Stimulated activated naive B cell treated with anti-CD40 and anti-IgM and Interleukin-4, amounts not matched to agents 10 μg/mL and 1 μg/mL and 100 μg/mL, for 72 hours (primary cell): ENCODE measurements at regions not wholly inside any gene's neighbourhood (a gene's known extent, or its start where the extent isn't known, plus 50 kb on each side); places are given as distances from the start of the nearest gene placed in this dataset.

Experiments
- ATAC-seq, 2 donors: fragments of 150-1000 bp; cut with Tn5 transposase; replicated peaks; 2 replicates each; pipeline ENCODE4 v1.10.0; 2021; ENCODE audit warnings: moderate library complexity in 1 of 2
- DNase-seq: peaks from one replicate; pipeline ENCODE4 v3.0.0; 2021
- H3K27ac Mint-ChIP-seq: one replicate; pipeline ENCODE4 v1.8.0; 2022; ENCODE audit warnings: mild to moderate bottlenecking, mixed read lengths
- H3K27me3 Mint-ChIP-seq, 2 donors: one replicate each; pipeline ENCODE4 v1.8.0; 2022; ENCODE audit warnings: mixed read lengths in 2 of 2
- H3K36me3 Mint-ChIP-seq, 2 donors: one replicate each; pipeline ENCODE4 v1.8.0; 2022; ENCODE audit warnings: mixed read lengths in 2 of 2, mild to moderate bottlenecking in 1 of 2
- H3K4me1 Mint-ChIP-seq, 2 donors: one replicate each; pipeline ENCODE4 v1.8.0; 2022; ENCODE audit warnings: mixed read lengths in 2 of 2, mild to moderate bottlenecking in 1 of 2
- H3K4me3 Mint-ChIP-seq, 2 donors: one replicate each; pipeline ENCODE4 v1.8.0; 2022; ENCODE audit warnings: mild to moderate bottlenecking in 2 of 2, mixed read lengths in 2 of 2, moderate library complexity in 1 of 2
- H3K9me3 Mint-ChIP-seq, 2 donors: one replicate each; pipeline ENCODE4 v1.8.0; 2022; ENCODE audit warnings: mixed read lengths in 2 of 2, mild to moderate bottlenecking in 1 of 2

DNA sequence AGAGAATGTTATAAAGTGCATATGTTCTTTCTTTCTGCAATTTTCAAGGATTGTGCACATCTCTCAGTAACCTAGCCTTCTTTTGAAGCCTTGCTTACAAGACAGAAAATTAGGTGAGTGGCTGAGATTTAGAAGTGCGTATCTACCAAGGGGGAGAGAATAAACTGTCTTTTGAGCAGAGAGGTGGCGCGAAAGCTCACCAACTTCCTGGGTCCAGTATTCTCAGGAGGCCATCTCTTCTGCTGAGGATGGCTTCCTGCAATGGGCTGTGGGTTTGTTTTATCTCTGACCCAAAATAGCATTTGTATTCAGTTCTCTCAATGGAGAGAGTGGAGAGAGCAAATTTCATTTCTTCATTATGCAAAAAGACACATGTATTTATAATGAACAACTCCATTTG, 75.4 kb upstream of the RPS23 start:
- DNase-seq (no peak), ATAC-seq (no peak)
- Mint-ChIP-seq H3K4me3 (no peak overlapping the region), H3K36me3 (no peaks in the 10 kb centered on the region), H3K27ac (no peak overlapping the region), H3K4me1 (peaks cover 5 to 8% of the 10 kb centered on the region in 2 donors), H3K27me3 (peaks cover 4 to 8% of the 10 kb centered on the region in 2 donors), H3K9me3 (no peaks in the 10 kb centered on the region)

DNA sequence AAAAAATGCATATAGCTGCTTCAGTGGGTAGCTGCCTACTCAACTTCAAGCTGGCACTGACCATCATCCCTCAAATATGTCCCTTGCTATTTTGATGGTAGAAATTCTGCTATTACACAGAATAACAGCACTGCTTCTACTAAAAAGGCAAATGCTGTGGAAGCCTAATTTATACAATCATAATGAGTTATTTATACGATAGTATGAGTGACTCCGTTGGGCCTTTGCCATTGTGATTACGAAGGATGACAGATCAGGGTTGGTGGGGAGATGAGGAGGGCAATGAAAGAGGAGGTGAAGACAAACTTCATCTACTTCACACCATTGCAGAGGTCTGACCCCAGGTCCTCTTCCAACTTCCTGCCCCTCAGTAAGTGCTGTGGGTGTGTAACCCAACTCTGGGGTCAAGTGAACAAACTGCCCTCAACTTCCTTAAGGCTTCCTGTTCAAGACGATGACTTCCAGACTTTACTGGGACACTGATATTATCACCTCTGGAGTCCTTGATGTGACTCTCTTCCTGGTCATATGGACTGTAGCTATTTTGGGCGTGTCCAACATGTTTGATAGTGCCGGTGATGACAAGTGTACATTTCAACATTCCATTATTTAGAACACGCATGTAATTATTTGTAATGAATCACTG, 74.1 kb upstream of the RPS23 start:
- H3K36me3 Mint-ChIP-seq, result no peaks in the 10 kb centered on the region
- DNase-seq (no peak), ATAC-seq (no peak)
- H3K4me3 Mint-ChIP-seq, result no peak overlapping the region
- H3K4me1 Mint-ChIP-seq, result peaks cover 4 to 5% of the 10 kb centered on the region in 2 donors
- peaks cover 0 to 8% of the 10 kb centered on the region in 2 donors for H3K27me3 Mint-ChIP-seq
- H3K9me3 Mint-ChIP-seq, result no peaks in the 10 kb centered on the region
- no peak overlapping the region for H3K27ac Mint-ChIP-seq

DNA sequence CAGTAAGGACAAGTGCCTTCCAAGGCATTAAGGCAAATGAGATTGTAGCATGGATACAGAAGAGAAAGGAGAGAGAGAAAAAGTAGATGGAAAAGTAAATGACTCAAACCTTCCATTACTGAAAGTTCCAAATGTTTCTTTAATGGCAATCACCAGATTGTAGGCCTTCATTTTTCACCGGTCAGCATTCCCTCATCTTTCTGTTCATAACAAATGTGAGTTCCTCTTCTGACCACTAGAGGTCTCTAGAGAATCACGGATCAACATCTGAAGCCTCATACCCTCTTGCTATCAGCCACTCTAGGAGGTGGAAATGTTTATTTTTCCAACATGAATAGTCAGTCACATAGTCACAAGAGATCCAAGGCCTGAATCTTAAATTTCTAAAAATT, 73.6 kb upstream of the RPS23 start:
- H3K4me3 Mint-ChIP-seq, result no peak overlapping the region
- no peaks in the 10 kb centered on the region for H3K9me3 Mint-ChIP-seq
- ATAC-seq (peak; percentile 69 to 72), DNase-seq (no peak)
- no peaks in the 10 kb centered on the region for H3K36me3 Mint-ChIP-seq
- H3K27me3 Mint-ChIP-seq, result peaks cover 0 to 8% of the 10 kb centered on the region in 2 donors
- no peak overlapping the region for H3K27ac Mint-ChIP-seq
- peaks cover 0 to under 1% of the 10 kb centered on the region in 2 donors for H3K4me1 Mint-ChIP-seq

DNA sequence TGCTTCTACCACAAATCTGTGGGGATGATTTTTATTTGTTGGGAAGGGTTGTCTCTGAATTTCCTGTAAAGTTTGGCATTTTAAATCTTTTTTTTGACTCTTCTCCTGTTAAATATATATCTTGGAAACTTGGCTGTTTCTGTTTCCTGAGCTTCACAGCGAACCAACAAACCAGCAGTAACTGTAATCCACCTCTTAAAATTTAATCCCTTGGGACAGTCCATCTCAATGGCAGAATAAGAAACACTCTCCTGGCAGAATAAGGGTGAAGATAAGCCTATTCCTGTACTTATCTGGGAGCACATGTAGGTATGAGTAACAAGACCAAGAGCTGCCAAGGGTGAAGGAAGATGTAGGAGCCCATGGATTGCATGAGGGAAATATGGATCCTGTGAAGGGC, 73.1 kb upstream of the RPS23 start:
- no peaks in the 10 kb centered on the region for H3K9me3 Mint-ChIP-seq
- H3K4me1 Mint-ChIP-seq, result no peaks in the 10 kb centered on the region
- ATAC-seq, result no peak
- no peaks in the 10 kb centered on the region for H3K36me3 Mint-ChIP-seq
- H3K4me3 Mint-ChIP-seq, result no peak overlapping the region
- DNase-seq, result no peak
- no peak overlapping the region for H3K27ac Mint-ChIP-seq
- peaks cover 0 to 8% of the 10 kb centered on the region in 2 donors for H3K27me3 Mint-ChIP-seq

DNA sequence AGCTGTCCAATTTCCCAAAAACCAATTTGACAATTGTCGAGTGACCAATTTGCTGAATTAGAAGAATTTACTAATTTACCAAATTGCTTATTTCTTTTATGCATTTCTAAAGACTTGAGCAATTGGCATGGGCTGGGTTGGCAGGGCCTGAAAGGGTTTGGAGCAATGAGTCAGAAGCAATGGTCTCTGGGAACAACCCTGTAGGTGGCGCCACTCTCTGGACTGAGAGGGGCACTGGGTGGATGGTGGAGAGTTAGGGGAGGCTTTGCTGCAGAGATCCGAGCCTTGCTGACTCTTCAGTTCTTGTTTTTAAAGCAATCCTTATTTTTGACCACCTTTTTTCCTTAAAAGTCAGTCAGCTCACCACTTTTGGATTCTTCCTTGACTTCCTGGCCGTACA, 71.5 kb upstream of the RPS23 start:
- Mint-ChIP-seq H3K27me3 (peaks cover 0 to 8% of the 10 kb centered on the region in 2 donors), H3K4me3 (no peak overlapping the region), H3K36me3 (no peaks in the 10 kb centered on the region), H3K9me3 (no peaks in the 10 kb centered on the region), H3K27ac (no peak overlapping the region), H3K4me1 (no peaks in the 10 kb centered on the region)
- ATAC-seq (peak in 1 of 2 donors; percentile 50), DNase-seq (no peak)

DNA sequence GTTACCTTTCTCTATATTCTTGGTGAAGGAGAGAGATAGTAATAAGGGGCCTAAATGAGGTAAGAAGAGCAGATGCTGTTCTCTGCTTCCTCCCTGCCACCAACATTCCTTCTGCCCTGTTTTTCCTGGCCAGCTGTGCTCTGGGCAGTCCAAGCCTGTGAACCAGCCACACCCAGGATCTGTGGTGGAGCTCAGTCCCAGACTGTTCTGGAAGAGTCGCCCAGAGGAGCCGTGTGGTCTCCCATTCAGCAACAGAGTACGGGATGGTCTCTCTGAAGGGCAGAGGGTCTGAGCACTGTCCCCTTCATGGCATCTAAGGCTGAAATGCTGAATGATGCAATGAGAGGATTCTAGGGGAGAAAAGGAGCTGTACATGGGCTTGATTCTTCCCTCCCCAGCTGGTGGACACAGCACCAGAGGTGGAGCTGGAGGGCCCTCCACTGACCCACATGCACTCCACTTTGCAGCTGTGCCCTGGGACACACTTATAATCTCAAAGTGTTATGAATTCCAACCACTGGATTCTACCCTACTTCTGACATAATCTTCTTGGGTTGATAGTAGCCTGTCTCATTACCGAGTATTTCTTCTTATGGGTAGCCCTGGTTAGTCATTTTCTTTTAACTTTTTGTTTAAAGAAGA, 70.8 kb upstream of the RPS23 start:
- Mint-ChIP-seq H3K4me3 (no peak overlapping the region), H3K27me3 (peaks cover 0 to 8% of the 10 kb centered on the region in 2 donors), H3K9me3 (no peaks in the 10 kb centered on the region), H3K27ac (no peak overlapping the region), H3K4me1 (no peaks in the 10 kb centered on the region), H3K36me3 (no peaks in the 10 kb centered on the region)
- DNase-seq (no peak), ATAC-seq (no peak)

DNA sequence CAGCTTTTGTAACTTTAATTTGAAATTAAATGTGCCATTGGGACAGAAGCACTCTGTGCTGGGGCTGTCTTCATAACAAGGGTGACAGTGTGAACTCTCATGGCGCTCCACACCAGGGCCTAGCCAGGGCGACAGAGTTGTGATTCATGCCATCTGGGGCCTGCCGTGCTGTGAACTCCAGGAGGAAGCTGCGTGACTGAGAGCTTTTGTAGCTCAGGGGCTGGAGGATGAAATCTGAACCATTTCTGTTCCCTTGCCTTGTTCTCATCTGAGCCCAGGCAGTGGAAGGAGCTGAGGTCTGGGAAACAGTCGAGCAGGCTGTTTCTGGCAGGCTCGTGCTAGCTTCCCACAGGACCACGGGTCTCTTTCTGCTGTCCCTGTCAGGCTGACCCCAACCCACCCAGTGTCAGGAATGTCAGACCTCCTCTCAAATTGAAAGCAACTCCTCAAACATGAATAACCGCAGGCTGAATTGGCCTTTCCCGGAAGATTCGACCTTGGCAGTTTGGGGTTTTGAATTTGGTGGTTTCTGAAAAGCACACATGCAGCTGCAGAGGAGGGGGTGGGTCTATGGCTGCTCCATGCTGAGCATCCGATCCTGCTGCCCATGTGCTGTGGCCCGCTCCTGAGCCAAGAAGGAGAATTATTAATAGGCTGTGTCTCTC, 69.2 kb upstream of the RPS23 start:
- DNase-seq (no peak), ATAC-seq (no peak)
- peaks cover 0 to 1% of the 10 kb centered on the region in 2 donors for H3K27me3 Mint-ChIP-seq
- no peaks in the 10 kb centered on the region for H3K36me3 Mint-ChIP-seq
- no peak overlapping the region for H3K27ac Mint-ChIP-seq
- no peaks in the 10 kb centered on the region for H3K4me1 Mint-ChIP-seq
- no peaks in the 10 kb centered on the region for H3K9me3 Mint-ChIP-seq
- no peak overlapping the region for H3K4me3 Mint-ChIP-seq

DNA sequence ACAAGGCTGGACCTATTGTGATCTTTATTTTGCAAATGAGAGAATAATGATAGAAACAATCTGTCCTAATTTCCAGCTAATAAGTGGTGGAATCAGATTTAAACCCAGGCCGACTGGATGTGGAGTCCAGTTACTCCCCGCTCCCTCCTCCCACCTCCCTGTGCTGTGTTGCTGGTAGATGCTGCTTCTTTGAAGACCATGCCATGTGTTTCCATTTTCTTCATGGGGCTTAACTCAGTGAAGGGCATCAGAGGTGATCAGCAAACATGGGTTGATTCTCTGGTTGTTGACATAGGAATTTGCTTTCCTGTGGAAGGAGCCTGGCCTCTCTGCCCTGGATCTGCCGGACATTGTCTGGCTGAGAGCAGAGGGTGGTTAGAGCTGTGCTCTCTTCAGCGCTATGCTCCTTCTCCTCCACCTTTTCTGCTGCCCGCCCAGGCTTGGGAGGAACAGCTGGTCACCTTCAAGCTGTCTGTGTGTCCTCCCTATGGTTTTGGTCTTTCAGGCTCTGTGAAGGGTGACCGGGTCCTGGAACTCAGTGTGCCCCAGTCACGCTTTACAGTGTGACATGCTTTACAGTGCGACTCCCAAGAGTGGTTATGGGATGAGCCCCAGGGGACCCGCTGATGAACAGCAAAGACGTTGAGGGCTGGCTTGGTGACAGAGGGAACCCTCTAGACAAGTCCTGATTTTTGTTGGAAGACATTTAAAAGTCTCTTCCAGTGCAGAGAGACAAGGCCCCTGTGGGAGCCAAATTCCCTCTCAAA, 68.4 kb upstream of the RPS23 start:
- no peaks in the 10 kb centered on the region for H3K27me3 Mint-ChIP-seq
- ATAC-seq (no peak), DNase-seq (no peak)

DNA sequence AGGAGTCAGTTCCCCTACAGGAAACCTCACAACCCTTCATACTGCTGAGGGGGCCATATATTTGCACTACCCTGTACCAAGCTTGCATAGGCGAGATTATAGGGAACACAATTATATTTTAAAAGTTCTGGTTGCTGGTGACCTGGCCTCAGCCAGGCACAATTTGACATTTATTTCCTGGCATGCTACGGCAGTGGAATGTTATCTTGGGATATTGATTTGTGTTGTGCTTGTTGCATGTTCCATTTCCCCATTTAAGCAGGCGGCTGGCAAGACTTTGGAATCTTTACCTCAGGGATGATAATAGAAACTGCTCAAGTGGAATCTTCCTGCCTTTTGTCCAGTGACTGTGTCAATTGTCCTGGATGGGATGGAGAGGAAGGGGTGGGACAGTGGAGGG, 67.0 kb upstream of the RPS23 start:
- Mint-ChIP-seq H3K4me1 (no peaks in the 10 kb centered on the region), H3K27ac (no peak overlapping the region), H3K9me3 (no peaks in the 10 kb centered on the region), H3K36me3 (no peaks in the 10 kb centered on the region), H3K27me3 (no peaks in the 10 kb centered on the region), H3K4me3 (no peak overlapping the region)
- DNase-seq, result no peak
- ATAC-seq, result no peak

More for the DNA sequence above, 68.4 kb upstream of the RPS23 start:
- no peaks in the 10 kb centered on the region for H3K9me3 Mint-ChIP-seq
- H3K27ac Mint-ChIP-seq, result no peak overlapping the region
- H3K4me3 Mint-ChIP-seq, result no peak overlapping the region
- no peaks in the 10 kb centered on the region for H3K4me1 Mint-ChIP-seq
- no peaks in the 10 kb centered on the region for H3K36me3 Mint-ChIP-seq

DNA sequence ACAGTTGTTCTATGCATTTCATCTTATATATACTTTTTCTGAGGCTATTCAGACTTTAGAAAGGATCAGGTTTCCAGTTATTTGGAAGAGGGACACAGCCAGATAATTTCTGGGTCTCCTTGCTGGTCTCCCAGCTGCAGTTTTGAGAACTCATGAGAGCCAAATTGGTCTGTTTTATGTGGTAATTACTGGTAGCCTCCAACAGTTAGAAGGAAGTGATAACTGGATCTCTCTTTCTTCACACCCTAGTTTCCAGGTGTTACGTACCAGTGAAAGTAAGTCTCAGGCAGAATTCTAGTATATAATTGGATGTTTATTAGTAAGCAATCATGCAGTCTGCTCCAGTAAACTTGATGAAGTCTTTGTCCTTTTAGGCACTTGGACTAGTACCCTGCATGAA, 63.2 kb upstream of the RPS23 start:
- DNase-seq (no peak), ATAC-seq (no peak)
- H3K36me3 Mint-ChIP-seq, result no peaks in the 10 kb centered on the region
- no peak overlapping the region for H3K4me3 Mint-ChIP-seq
- H3K4me1 Mint-ChIP-seq, result no peaks in the 10 kb centered on the region
- no peaks in the 10 kb centered on the region for H3K9me3 Mint-ChIP-seq
- H3K27me3 Mint-ChIP-seq, result no peaks in the 10 kb centered on the region
- H3K27ac Mint-ChIP-seq, result no peak overlapping the region

DNA sequence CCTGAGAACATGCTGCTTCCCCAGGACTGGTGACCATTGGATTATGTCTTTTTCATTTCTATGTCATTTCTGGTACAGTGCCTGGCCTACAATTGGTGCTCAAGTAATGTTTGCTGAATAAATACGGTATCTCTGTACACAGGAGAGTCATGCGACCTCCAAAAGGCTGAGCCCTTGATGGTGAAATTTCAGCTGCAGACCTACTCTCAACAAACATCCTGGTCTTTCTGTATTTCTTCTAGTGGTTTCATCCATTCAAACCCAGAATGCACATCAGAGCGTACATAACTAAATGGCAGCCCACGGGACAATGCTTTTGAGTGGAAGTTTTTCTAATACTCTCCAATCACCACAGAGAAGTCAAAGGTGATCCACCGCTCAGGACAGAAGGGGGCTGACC, 62.6 kb upstream of the RPS23 start:
- Mint-ChIP-seq H3K4me1 (no peaks in the 10 kb centered on the region), H3K27me3 (no peaks in the 10 kb centered on the region), H3K9me3 (no peaks in the 10 kb centered on the region), H3K27ac (no peak overlapping the region), H3K4me3 (no peak overlapping the region), H3K36me3 (no peaks in the 10 kb centered on the region)
- ATAC-seq (no peak), DNase-seq (no peak)

DNA sequence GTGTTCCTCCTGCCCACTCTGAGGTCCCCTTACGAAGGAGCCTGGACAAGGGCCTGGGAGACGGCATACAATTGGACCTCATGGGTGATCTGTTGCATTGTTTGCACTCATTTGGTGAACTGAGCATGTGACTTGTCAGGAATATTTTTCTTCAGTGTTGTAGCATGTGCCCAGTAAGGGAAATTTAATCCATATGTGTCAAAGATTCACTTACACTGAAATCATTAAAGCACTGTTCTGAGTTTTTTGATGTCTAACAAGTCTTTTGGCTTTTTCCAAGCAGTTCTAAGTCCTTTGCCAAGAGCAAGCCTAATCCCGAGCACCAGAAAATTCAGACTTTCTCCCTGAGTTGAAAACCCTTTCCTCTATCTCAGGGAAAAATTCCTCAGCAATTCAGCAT, 61.6 kb upstream of the RPS23 start:
- H3K27ac Mint-ChIP-seq, result no peak overlapping the region
- H3K27me3 Mint-ChIP-seq, result no peaks in the 10 kb centered on the region
- H3K4me3 Mint-ChIP-seq, result no peak overlapping the region
- no peaks in the 10 kb centered on the region for H3K9me3 Mint-ChIP-seq
- no peaks in the 10 kb centered on the region for H3K4me1 Mint-ChIP-seq
- ATAC-seq (no peak), DNase-seq (no peak)
- H3K36me3 Mint-ChIP-seq, result no peaks in the 10 kb centered on the region

DNA sequence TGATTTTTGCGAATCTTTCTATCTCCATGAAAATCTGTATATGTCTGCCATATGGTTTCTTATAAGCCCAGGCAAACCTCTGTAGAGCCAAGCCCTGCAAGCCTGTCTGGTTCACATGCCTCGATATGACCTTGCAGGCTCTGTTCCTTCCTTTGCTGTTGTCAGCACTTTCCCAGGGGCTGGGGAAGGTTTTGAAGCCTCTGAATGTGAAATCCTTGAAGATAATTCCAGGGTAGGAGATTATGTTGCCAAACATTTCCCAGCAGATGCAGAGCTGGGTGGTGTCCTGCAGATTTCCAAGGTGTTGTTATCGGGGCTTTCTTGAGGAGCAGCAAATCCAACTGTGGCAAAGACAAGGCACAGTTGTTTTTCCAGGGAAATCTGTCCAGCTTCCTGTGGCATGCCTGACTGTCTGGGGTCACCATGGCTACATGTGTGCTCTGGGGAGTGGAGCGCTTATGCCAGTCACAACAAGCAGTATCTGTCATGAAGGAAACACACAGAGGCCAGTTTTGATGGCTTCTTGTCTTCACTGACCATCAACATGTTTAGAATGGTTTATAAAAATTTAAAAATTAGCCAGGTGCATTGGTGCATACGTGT, 60.7 kb upstream of the RPS23 start:
- no peaks in the 10 kb centered on the region for H3K27me3 Mint-ChIP-seq
- no peak for DNase-seq
- H3K4me1 Mint-ChIP-seq, result no peaks in the 10 kb centered on the region
- no peaks in the 10 kb centered on the region for H3K36me3 Mint-ChIP-seq
- H3K4me3 Mint-ChIP-seq, result no peak overlapping the region
- no peak for ATAC-seq
- H3K27ac Mint-ChIP-seq, result no peak overlapping the region
- no peaks in the 10 kb centered on the region for H3K9me3 Mint-ChIP-seq

DNA sequence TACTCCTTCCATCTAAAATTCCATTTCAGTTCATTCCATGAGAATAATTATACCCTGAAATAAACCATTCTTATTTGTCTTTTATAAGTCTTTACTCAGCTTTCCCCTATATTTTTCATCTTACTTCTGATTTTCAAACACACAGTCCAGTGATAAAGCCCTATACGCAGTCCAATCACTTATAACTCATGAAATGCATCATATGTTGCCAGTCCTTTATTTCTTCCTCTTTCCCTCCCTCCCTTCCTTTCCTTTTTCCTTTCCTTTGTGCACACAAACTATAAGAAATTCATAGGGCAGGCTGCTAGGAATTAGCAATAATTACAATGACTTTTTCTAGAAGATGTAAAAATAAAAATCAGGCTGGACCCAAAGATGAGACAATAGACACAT, 58.8 kb upstream of the RPS23 start:
- DNase-seq (no peak), ATAC-seq (no peak)
- Mint-ChIP-seq H3K4me3 (no peak overlapping the region), H3K27ac (no peak overlapping the region), H3K9me3 (no peaks in the 10 kb centered on the region), H3K36me3 (no peaks in the 10 kb centered on the region), H3K4me1 (no peaks in the 10 kb centered on the region), H3K27me3 (no peaks in the 10 kb centered on the region)
